WERI-Rb-1 (cell line): ENCODE measurements at regions not wholly inside any gene's neighbourhood (a gene's known extent, or its start where the extent isn't known, plus 50 kb on each side); places are given as distances from the start of the nearest gene placed in this dataset.

Source experiments
- DNase-seq: peaks from one replicate; pipeline ENCODE4 v3.0.0-alpha.2; 2020
- H3K27ac ChIP-seq: fragments of 250-450 bp; sonication (Bioruptor Pico); 2 replicates; pipeline ENCODE4 v1.5.1; 2020; ENCODE audit warnings: mild to moderate bottlenecking, moderate library complexity
- H3K27me3 ChIP-seq: fragments of 250-450 bp; sonication (Bioruptor Pico); 2 replicates; pipeline ENCODE4 v1.5.1; 2021; ENCODE audit warnings: mild to moderate bottlenecking, low read depth, moderate library complexity; ENCODE audit not compliant: insufficient read depth, severe bottlenecking
- H3K36me3 ChIP-seq: fragments of 250-450 bp; sonication (Bioruptor Pico); 2 replicates; pipeline ENCODE4 v1.5.1; 2020; ENCODE audit warnings: mild to moderate bottlenecking, moderate library complexity
- H3K4me3 ChIP-seq: 2 replicates; pipeline ENCODE4 v1.5.1; 2011; ENCODE audit warnings: low read depth, mild to moderate bottlenecking, control low read depth, low read length
- H3K9me3 ChIP-seq: fragments of 250-450 bp; sonication (Bioruptor Pico); 2 replicates; pipeline ENCODE4 v1.5.1; 2021; ENCODE audit warnings: mild to moderate bottlenecking, moderate library complexity; ENCODE audit not compliant: severe bottlenecking
- CTCF ChIP-seq: IDR thresholded peaks from 2 replicates; pipeline ENCODE4 v1.5.1; 2011; ENCODE audit warnings: low read depth, mild to moderate bottlenecking, control low read depth, inconsistent platforms, low read length

- H3K36me3 ChIP-seq, result no peaks in the 10 kb centered on the region
- no peak overlapping the region for H3K27ac ChIP-seq
- H3K9me3 ChIP-seq, result no peaks in the 10 kb centered on the region
- DNase-seq, result no peak
- TF ChIP-seq CTCF, result no peak
- H3K4me3 ChIP-seq, result no peak overlapping the region
- H3K27me3 ChIP-seq, result no peaks in the 10 kb centered on the region
Observed at GRCh38 chr9:26775391-26775790, 117.2 kb downstream of the CAAP1 start.

- no peak overlapping the region for H3K27ac ChIP-seq
- H3K4me3 ChIP-seq, result no peak overlapping the region
- DNase-seq, result no peak
- H3K9me3 ChIP-seq, result no peaks in the 10 kb centered on the region
- no peaks in the 10 kb centered on the region for H3K27me3 ChIP-seq
- no peaks in the 10 kb centered on the region for H3K36me3 ChIP-seq
- TF ChIP-seq CTCF, result no peak
Observed at GRCh38 chr9:26773056-26773455, 119.5 kb downstream of the CAAP1 start.

- no peaks in the 10 kb centered on the region for H3K36me3 ChIP-seq
- H3K9me3 ChIP-seq, result no peaks in the 10 kb centered on the region
- no peak overlapping the region for H3K27ac ChIP-seq
- H3K27me3 ChIP-seq, result no peaks in the 10 kb centered on the region
- H3K4me3 ChIP-seq, result no peak overlapping the region
- no peak for TF ChIP-seq CTCF
- DNase-seq, result no peak
Observed at GRCh38 chr9:26770821-26771220, 121.8 kb downstream of the CAAP1 start.

- Histone ChIP-seq H3K9me3 (no peaks in the 10 kb centered on the region), H3K36me3 (no peaks in the 10 kb centered on the region), H3K27ac (no peak overlapping the region), H3K4me3 (no peak overlapping the region), H3K27me3 (no peaks in the 10 kb centered on the region)
- no peak for TF ChIP-seq CTCF
- no peak for DNase-seq
Observed at GRCh38 chr9:26768145-26768544, 124.5 kb downstream of the CAAP1 start.

GRCh38 chr9:26760675-26761074, 131.9 kb downstream of the CAAP1 start:
- H3K27ac ChIP-seq, result no peak overlapping the region
- H3K9me3 ChIP-seq, result no peaks in the 10 kb centered on the region
- DNase-seq, result no peak
- H3K36me3 ChIP-seq, result no peaks in the 10 kb centered on the region
- no peak overlapping the region for H3K4me3 ChIP-seq
- H3K27me3 ChIP-seq, result no peaks in the 10 kb centered on the region
- no peak for TF ChIP-seq CTCF

- H3K9me3 ChIP-seq, result no peaks in the 10 kb centered on the region
- no peak overlapping the region for H3K27ac ChIP-seq
- no peaks in the 10 kb centered on the region for H3K27me3 ChIP-seq
- no peaks in the 10 kb centered on the region for H3K36me3 ChIP-seq
- H3K4me3 ChIP-seq, result no peak overlapping the region
- no peak for TF ChIP-seq CTCF
- no peak for DNase-seq
Observed at GRCh38 chr9:26758655-26759054, 133.9 kb downstream of the CAAP1 start.
